NCI-H2196 (cell line): ENCODE measurements at regions not wholly inside any gene's neighbourhood (a gene's known extent, or its start where the extent isn't known, plus 50 kb on each side); places are given as distances from the start of the nearest gene placed in this dataset.

ENCODE experiments used
- DNase-seq: peaks from one replicate; lab custom pipeline; 2025; ENCODE audit not compliant: unreplicated experiment; lab: John Stamatoyannopoulos, UW

GRCh38 chr5:174356536-174356935 lies 311.0 kb downstream of the NSG2 start:
- DNase-seq: no peak

- DNase-seq: no peak
These were observed 312.8 kb downstream of the NSG2 start for GRCh38 chr5:174358276-174358675.

GRCh38 chr5:174359071-174359470 lies 313.6 kb downstream of the NSG2 start:
- DNase-seq: no peak

DNA sequence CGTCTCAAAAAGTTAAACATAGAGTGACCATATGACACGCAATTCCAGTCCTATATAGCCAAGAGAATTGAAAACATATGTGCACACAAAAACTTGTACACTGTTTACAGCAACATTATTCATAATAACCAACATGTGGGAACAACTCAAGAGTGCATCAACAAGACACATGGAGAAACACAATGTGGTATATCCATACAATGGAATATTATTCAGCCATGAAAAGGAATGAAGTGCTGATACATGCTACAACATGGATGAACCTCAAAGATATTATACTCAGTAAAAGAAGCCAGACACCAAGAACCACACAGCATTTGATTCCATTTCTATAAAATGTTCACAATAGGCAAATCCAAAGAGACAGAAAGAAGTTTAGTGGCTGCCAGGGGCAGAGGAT lies 317.0 kb downstream of the NSG2 start:
- no peak for DNase-seq

GRCh38 chr5:174363934-174364333 lies 318.4 kb downstream of the NSG2 start:
- DNase-seq: no peak

DNA sequence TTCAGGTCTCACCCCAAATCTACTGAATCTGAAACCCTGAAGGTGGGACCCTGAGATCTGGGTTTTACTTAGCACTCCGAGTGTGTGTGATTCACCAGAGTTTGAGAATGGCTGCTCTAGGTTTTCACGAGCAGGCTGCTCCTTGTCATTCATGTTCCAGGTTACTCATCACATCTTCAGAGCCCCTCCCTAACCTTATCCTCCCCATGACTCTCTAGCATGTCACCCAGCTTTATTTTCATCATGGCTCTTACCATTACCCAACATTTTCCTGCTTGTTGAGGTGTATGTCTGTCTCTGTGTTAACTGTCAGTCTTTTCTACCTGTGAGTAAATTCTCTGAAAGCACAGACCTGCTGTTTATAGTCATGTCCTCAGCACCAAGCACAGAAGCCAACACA lies 319.2 kb downstream of the NSG2 start:
- no peak for DNase-seq

- DNase-seq: no peak
These were observed 326.1 kb downstream of the NSG2 start for GRCh38 chr5:174371600-174372094.

GRCh38 chr5:174374206-174374605 lies 328.7 kb downstream of the NSG2 start:
- no peak for DNase-seq

DNA sequence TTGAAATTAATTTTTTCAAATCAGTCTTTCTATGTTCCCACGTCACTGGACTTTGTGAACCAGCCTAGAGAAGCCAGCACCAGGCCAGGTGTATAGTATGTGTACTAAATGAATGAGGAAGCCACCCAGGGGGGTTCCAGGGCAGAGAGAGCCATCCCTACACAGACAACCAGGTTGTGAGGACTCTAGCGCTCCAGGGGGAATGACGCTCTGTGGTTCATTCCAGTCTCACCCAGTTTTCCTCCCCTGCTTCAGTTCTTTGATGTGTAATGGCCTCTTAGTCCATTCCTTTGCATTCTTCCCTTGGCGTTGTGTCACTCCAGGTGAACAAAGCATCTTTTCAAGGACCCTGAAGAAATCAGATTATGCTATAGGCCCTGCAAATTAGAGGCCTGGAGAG lies 330.6 kb downstream of the NSG2 start:
- no peak for DNase-seq

GRCh38 chr5:174376726-174377373 lies 331.3 kb downstream of the NSG2 start:
- DNase-seq: no peak

- DNase-seq: no peak
These were observed 332.8 kb downstream of the NSG2 start for GRCh38 chr5:174378121-174378874.

- no peak for DNase-seq
These were observed 334.8 kb downstream of the NSG2 start for GRCh38 chr5:174380311-174380710.

DNA sequence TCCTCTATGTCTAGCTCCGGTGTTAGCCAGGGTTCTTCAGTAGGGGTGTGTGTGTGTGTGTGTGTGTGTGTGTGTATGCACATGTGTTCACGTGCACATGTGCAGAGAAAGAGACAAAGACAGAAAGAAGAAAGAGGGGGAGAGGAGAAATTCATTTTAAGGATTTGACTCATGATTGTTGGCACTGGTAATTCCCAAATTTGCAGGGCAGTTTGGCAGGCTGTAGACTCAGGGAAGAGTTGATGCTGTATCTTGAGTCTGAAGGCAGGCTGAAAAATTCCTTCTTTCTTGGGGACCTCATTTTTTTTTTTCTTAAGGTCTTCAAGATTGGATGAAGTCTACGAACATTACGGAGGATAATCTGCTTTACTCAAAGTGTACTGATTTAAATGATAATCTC lies 335.7 kb downstream of the NSG2 start:
- DNase-seq: no peak

DNA sequence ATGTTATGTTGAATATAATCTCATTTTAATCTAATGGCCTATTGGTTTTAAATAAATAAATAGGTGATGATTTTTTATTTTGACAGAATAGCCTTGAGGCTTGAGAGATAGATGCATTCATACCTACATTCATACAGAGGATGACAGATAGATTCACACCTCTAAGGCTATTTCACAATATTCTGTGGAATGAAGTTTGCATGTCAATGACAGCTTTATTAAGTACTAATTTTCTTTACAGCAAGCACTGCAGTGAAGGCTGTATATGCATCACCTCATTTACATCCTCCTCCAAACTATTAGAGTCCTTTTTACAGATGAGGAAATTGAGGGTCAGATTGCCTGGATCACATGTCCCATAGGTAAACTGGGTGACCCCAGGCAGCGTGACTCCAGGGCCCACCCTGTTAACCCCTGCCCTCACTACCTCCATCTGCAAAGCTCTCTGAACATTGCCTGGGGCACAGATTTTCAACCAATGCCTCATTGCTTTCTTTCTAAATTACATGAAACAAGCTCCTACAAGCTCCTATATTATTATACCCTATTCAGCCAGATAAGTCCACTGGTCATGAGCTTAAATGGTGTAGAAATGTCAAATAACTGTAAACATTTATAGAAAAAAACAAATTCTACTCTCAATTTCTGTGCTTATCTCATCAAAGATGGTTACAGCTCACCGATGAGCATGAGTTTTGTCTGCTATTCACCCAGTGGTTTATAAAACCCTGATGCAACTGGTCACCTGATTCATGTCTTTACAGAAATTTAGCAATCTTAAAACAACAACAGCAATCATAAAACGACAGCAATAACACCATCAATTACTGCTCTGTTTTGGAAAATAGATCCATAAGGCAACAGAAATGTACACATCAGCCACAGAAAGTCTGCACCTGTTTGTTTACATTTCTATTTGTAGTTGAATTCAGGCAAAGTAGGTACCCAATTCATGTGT lies 338.0 kb downstream of the NSG2 start:
- no peak for DNase-seq

DNA sequence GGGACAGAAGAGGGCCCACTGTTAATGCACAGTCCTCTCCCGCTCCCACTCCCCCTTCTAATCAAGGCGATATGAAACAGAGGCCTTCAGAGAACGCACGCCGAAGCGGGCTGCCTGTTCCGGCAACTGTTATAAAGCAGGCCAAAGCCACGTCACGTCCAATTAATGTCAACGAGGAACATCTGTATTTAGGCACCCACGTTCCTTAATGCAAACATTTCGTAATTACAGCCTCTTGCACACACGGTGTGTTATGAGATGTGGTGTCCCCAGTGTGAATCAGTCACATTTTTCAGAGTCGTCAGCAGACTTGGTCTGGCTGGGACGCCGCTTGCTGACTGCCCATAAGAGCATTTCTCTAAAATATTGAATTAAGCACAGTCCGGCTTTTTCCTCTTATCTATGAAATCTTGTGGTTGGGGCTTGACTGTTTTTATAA lies 339.0 kb downstream of the NSG2 start:
- no peak for DNase-seq

DNA sequence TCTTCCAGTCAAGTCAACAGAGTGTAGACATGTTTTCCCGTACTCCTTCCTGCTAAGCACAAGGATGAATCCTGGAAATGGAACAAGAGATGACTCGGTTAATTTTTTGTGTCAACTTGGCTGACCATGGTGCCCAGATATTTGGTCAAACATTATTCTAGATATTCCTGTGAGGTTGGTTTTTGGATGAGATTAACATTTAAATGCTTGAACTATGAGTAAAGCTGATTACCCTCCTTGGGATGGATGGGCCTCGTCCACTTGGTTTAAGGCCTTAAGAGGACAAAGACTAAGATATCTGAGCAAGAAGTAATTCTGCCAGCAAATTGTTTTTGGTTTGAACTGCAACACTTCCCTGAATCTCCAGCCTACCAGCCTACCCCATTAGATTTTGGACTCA lies 338.1 kb upstream of the MSX2 start:
- no peak for DNase-seq

DNA sequence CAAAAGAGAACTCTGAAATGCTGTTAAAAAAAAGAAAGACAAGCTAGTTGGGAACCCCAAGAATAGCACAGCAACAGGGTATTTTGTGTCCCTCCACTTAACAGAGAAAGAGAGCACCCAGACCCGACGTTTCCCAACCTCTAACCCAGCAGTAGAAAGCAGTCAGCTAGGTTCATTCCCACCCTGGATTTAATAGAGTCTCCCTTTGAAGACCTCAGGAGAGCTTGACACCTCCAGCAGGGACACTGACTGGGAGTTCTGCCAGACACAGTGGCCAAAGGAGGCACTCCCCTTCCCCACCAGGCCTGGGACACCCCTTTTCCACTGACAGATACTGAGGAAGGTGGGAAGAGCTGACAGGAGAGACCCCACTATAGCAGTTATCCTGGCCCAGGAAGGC lies 337.5 kb upstream of the MSX2 start:
- no peak for DNase-seq

DNA sequence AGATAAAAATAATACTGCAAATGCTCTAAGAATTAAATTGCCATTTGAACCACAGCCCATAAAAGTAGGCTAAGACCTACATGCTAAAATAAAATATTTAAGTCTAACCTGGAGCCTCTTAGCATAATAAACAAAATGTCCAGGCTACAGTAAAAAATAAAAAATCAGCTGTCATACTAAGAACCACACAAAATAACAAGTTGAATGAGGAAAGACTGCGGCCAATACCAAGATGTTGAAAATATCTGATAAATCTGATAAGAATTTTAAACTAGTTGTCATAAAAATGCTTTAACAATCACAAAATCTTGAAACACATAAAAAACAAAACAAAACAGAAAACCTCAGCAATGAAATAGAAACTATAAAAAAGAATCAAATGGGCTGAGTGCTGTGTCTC lies 336.9 kb upstream of the MSX2 start:
- DNase-seq: no peak

DNA sequence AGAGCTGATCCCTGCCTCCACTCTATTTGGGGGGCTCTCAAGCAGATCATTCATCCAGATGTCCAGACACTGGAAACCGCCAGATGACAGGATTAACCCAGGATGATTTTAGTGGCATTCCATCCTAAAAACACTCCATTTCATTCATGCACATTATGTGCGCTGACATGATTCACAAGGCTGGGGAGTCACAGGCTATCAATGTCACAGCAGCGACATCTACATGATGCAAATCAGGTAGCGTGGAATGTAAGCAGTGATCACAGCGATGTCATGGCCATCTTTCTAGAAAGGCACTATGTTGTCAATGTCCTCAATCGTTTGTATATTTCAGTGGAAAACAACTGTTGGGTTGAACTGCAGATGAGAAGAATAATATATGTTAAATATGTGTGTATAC lies 331.5 kb upstream of the MSX2 start:
- no peak for DNase-seq

DNA sequence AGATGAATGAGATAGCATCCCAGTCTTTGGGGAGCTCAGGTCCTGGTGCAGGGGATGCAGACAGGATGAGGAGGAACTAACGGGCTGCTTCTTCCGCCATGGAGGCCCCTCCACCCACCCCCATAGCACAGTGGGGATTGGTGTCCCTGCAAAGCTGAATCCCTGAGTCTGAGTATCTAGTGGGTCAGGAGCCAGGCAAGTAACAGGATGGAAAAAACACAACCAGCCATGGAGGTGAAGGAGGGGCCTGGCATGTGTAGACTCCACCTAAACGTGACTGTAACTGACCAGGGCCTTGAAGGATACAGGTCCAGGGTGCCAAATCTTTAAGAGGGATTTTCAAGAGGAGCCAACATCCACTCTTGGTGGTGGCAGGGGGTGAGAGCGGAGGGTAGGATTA lies 327.8 kb upstream of the MSX2 start:
- no peak for DNase-seq

GRCh38 chr5:174397206-174397605 lies 327.2 kb upstream of the MSX2 start:
- no peak for DNase-seq

GRCh38 chr5:174398171-174398570 lies 326.2 kb upstream of the MSX2 start:
- DNase-seq: no peak
